HUES64 (cell line): ENCODE measurements at regions not wholly inside any gene's neighbourhood (a gene's known extent, or its start where the extent isn't known, plus 50 kb on each side); places are given as distances from the start of the nearest gene placed in this dataset.
"Not testable (repeated sequence)": the region's sequence is repeated elsewhere in the genome, so short reads cannot be mapped to it uniquely, and the experiment has no call there.

ENCODE experiments used
- H3K27ac ChIP-seq: 2 replicates; pipeline ENCODE4 v1.7.0; 2013; ENCODE audit warnings: low read depth, low read length, inconsistent platforms
- H3K27me3 ChIP-seq: 2 replicates; pipeline ENCODE4 v1.6.1; 2013; ENCODE audit warnings: mild to moderate bottlenecking, low read length; ENCODE audit not compliant: insufficient read depth
- H3K36me3 ChIP-seq: 2 replicates; pipeline ENCODE4 v1.6.1; 2013; ENCODE audit warnings: mild to moderate bottlenecking, low read length; ENCODE audit not compliant: insufficient read depth
- H3K4me1 ChIP-seq: 2 replicates; pipeline ENCODE4 v1.6.1; 2013; ENCODE audit warnings: mild to moderate bottlenecking, low read length, moderate library complexity; ENCODE audit not compliant: insufficient read depth
- H3K4me3 ChIP-seq: 2 replicates; pipeline ENCODE4 v1.5.1; 2013; ENCODE audit warnings: mild to moderate bottlenecking, low read length, moderate library complexity
- H3K9ac ChIP-seq: 2 replicates; pipeline ENCODE4 v1.6.1; 2013; ENCODE audit warnings: mild to moderate bottlenecking, low read depth, low read length
- H3K9me3 ChIP-seq: 2 replicates; pipeline ENCODE4 v1.6.1; 2013; ENCODE audit warnings: low read depth, low read length; ENCODE audit not compliant: insufficient read depth
- WGBS: fragments of 150-250, 120-280 bp; methylation state at CpG from one replicate; pipeline ENCODE4 v1.1.7; 2013; ENCODE audit warnings: missing lambda C conversion rate; 5-methylcytosine and 5-hydroxymethylcytosine counted together

- Histone ChIP-seq H3K9ac (no peak overlapping the region), H3K4me1 (no peaks in the 10 kb centered on the region), H3K4me3 (no peak overlapping the region), H3K36me3 (no peaks in the 10 kb centered on the region), H3K27me3 (no peaks in the 10 kb centered on the region), H3K9me3 (peaks cover 6% of the 10 kb centered on the region; the same call in 1 of the 2 replicates), H3K27ac (no peak overlapping the region)
- WGBS, result 92% methylated on average over 1 of the region's 1 CpG
Observed at GRCh38 chr18:27314996-27315395, 129.9 kb upstream of the CHST9 start.

- peaks cover 6% of the 10 kb centered on the region; the same call in 1 of the 2 replicates for H3K9me3 ChIP-seq
- H3K9ac ChIP-seq, result no peak overlapping the region
- no peak overlapping the region for H3K27ac ChIP-seq
- no peaks in the 10 kb centered on the region for H3K27me3 ChIP-seq
- no peaks in the 10 kb centered on the region for H3K4me1 ChIP-seq
- 87% methylated on average over 1 of the region's 1 CpG for WGBS
- no peak overlapping the region for H3K4me3 ChIP-seq
- H3K36me3 ChIP-seq, result no peaks in the 10 kb centered on the region
Observed at GRCh38 chr18:27313678-27314077, 128.6 kb upstream of the CHST9 start.

- 80% methylated on average over 1 of the region's 1 CpG for WGBS
Observed at GRCh38 chr18:27312853-27313252, 127.7 kb upstream of the CHST9 start.

GRCh38 chr18:27312153-27312552, 127.0 kb upstream of the CHST9 start:
- 80% methylated on average over 1 of the region's 1 CpG for WGBS
- Histone ChIP-seq H3K9ac (no peak overlapping the region), H3K36me3 (no peaks in the 10 kb centered on the region), H3K27ac (no peak overlapping the region), H3K9me3 (peaks cover 6% of the 10 kb centered on the region; the same call in 1 of the 2 replicates), H3K4me3 (no peak overlapping the region), H3K4me1 (no peaks in the 10 kb centered on the region), H3K27me3 (no peaks in the 10 kb centered on the region)

More at GRCh38 chr18:27312853-27313252, 127.7 kb upstream of the CHST9 start:
- Histone ChIP-seq H3K9ac (no peak overlapping the region), H3K4me3 (no peak overlapping the region), H3K27ac (no peak overlapping the region), H3K9me3 (peaks cover 6% of the 10 kb centered on the region; the same call in 1 of the 2 replicates), H3K4me1 (no peaks in the 10 kb centered on the region), H3K36me3 (no peaks in the 10 kb centered on the region), H3K27me3 (no peaks in the 10 kb centered on the region)

GRCh38 chr18:27311114-27311513, 126.0 kb upstream of the CHST9 start:
- Histone ChIP-seq H3K4me1 (no peaks in the 10 kb centered on the region), H3K27me3 (no peaks in the 10 kb centered on the region), H3K4me3 (no peak overlapping the region), H3K36me3 (no peaks in the 10 kb centered on the region), H3K27ac (no peak overlapping the region), H3K9me3 (peaks cover 4% of the 10 kb centered on the region; the same call in 1 of the 2 replicates), H3K9ac (no peak overlapping the region)
- WGBS, result no CpG with 5 or more reads among the region's 2 CpGs

GRCh38 chr18:27301615-27302378, 116.7 kb upstream of the CHST9 start:
- Histone ChIP-seq H3K9ac (no peak overlapping the region), H3K9me3 (no peaks in the 10 kb centered on the region), H3K4me3 (no peak overlapping the region), H3K27ac (no peak overlapping the region), H3K27me3 (no peaks in the 10 kb centered on the region), H3K36me3 (no peaks in the 10 kb centered on the region), H3K4me1 (peaks cover 9% of the 10 kb centered on the region)
- WGBS, result 62% methylated on average over 5 of the region's 5 CpGs

- H3K27me3 ChIP-seq, result no peaks in the 10 kb centered on the region
Observed at GRCh38 chr18:27298214-27298804, 113.2 kb upstream of the CHST9 start.

GRCh38 chr18:27285973-27286562, 101.0 kb upstream of the CHST9 start:
- H3K4me3 ChIP-seq, H3K4me1 ChIP-seq, H3K27ac ChIP-seq, H3K9ac ChIP-seq, H3K27me3 ChIP-seq, H3K9me3 ChIP-seq, H3K36me3 ChIP-seq: not testable (repeated sequence)
- WGBS, result no CpG with 5 or more reads among the region's 2 CpGs

More at GRCh38 chr18:27298214-27298804, 113.2 kb upstream of the CHST9 start:
- H3K9me3 ChIP-seq, result 0 out of 2 replicates have a peak, but pooled peaks cover 5% of the 10 kb centered on the region
- no peaks in the 10 kb centered on the region for H3K36me3 ChIP-seq
- 82% methylated on average over 4 of the region's 4 CpGs for WGBS
- no peak overlapping the region for H3K27ac ChIP-seq
- H3K4me1 ChIP-seq, result peaks cover 9% of the 10 kb centered on the region
- no peak overlapping the region for H3K9ac ChIP-seq
- H3K4me3 ChIP-seq, result no peak overlapping the region

- H3K4me1 ChIP-seq, result no peaks in the 10 kb centered on the region
- 90% methylated on average over 3 of the region's 3 CpGs for WGBS
Observed at GRCh38 chr18:27278131-27278530, 93.0 kb upstream of the CHST9 start.

GRCh38 chr18:27277554-27277953, 92.4 kb upstream of the CHST9 start:
- Histone ChIP-seq H3K4me3 (no peak overlapping the region), H3K27me3 (no peaks in the 10 kb centered on the region), H3K9me3 (peaks cover 4% of the 10 kb centered on the region), H3K36me3 (no peaks in the 10 kb centered on the region), H3K27ac (no peak overlapping the region), H3K9ac (no peak overlapping the region), H3K4me1 (no peaks in the 10 kb centered on the region)
- 94% methylated on average over 3 of the region's 3 CpGs for WGBS

More at GRCh38 chr18:27278131-27278530, 93.0 kb upstream of the CHST9 start:
- peaks cover 4% of the 10 kb centered on the region for H3K9me3 ChIP-seq
- no peaks in the 10 kb centered on the region for H3K36me3 ChIP-seq
- no peak overlapping the region for H3K27ac ChIP-seq
- H3K27me3 ChIP-seq, result no peaks in the 10 kb centered on the region
- no peak overlapping the region for H3K4me3 ChIP-seq
- no peak overlapping the region for H3K9ac ChIP-seq

GRCh38 chr18:27276886-27277285, 91.8 kb upstream of the CHST9 start:
- H3K9me3 ChIP-seq, result peaks cover 5% of the 10 kb centered on the region
- H3K4me3 ChIP-seq, result no peak overlapping the region
- H3K9ac ChIP-seq, result no peak overlapping the region
- H3K4me1 ChIP-seq, result no peaks in the 10 kb centered on the region
- 92% methylated on average over 6 of the region's 6 CpGs for WGBS
- no peaks in the 10 kb centered on the region for H3K36me3 ChIP-seq
- H3K27me3 ChIP-seq, result no peaks in the 10 kb centered on the region
- H3K27ac ChIP-seq, result no peak overlapping the region
